HEK293T (cell line): ENCODE measurements at regions not wholly inside any gene's neighbourhood (a gene's known extent, or its start where the extent isn't known, plus 50 kb on each side); places are given as distances from the start of the nearest gene placed in this dataset.
A peak's percentile ranks its signal among the peaks of the same experiment; 100 is the strongest.

ENCODE experiments used
- CTCF ChIA-PET: fragments of 350-600 bp; formaldehyde crosslinking; extraction: SDS; loops from one replicate; lab custom pipeline; 2021; ENCODE audit warnings: antibody characterized with exemption, inconsistent platforms; lab: Yijun Ruan, JAX
- POLR2A ChIA-PET: fragments of 350-600 bp; formaldehyde crosslinking; extraction: SDS; loops from one replicate; lab custom pipeline; 2020; ENCODE audit warnings: antibody characterized with exemption, inconsistent platforms; lab: Yijun Ruan, JAX
- DNase-seq: peaks from one replicate; pipeline ENCODE4 v3.0.0; 2012; ENCODE audit warnings: mixed read lengths; ENCODE audit errors: extremely low spot score
- ARNT ChIP-seq: fragments of 450-650 bp; IDR thresholded peaks from 2 replicates; pipeline ENCODE4 v1.6.1; 2017; ENCODE audit warnings: mild to moderate bottlenecking
- BHLHE40 ChIP-seq: fragments of 450-650 bp; IDR thresholded peaks from 2 replicates; pipeline ENCODE4 v1.6.1; 2016; ENCODE audit warnings: mild to moderate bottlenecking, moderate library complexity, borderline replicate concordance
- CTBP1 ChIP-seq: fragments of 450-650 bp; IDR thresholded peaks from 2 replicates; pipeline ENCODE4 v1.6.1; 2016; ENCODE audit warnings: borderline replicate concordance
- ELF4 ChIP-seq: fragments of 450-650 bp; IDR thresholded peaks from 2 replicates; pipeline ENCODE4 v1.6.1; 2017; ENCODE audit warnings: antibody characterized with exemption
- FOXA1 ChIP-seq: fragments of 450-650 bp; IDR thresholded peaks from 2 replicates; pipeline ENCODE4 v1.6.1; 2016; ENCODE audit warnings: mild to moderate bottlenecking
- FOXK2 ChIP-seq: fragments of 450-650 bp; IDR thresholded peaks from 2 replicates; pipeline ENCODE4 v1.6.1; 2016; ENCODE audit warnings: mild to moderate bottlenecking
- FOXM1 ChIP-seq: fragments of 450-650 bp; IDR thresholded peaks from 2 replicates; pipeline ENCODE4 v1.6.1; 2017; ENCODE audit warnings: mild to moderate bottlenecking, borderline replicate concordance
- HDGF ChIP-seq: fragments of 450-650 bp; IDR thresholded peaks from 2 replicates; pipeline ENCODE4 v1.6.1; 2017; ENCODE audit warnings: antibody characterized with exemption, borderline replicate concordance
- L3MBTL2 ChIP-seq: fragments of 450-650 bp; conservative IDR thresholded peaks from 2 replicates; pipeline ENCODE4 v1.6.1; 2016; ENCODE audit warnings: mild to moderate bottlenecking
- LEF1 ChIP-seq: fragments of 450-650 bp; IDR thresholded peaks from 2 replicates; pipeline ENCODE4 v1.6.1; 2017; ENCODE audit warnings: mild to moderate bottlenecking, borderline replicate concordance
- NFRKB ChIP-seq: fragments of 450-650 bp; IDR thresholded peaks from 2 replicates; pipeline ENCODE4 v1.6.1; 2016; ENCODE audit warnings: mild to moderate bottlenecking, moderate library complexity
- PKNOX1 ChIP-seq: fragments of 450-650 bp; IDR thresholded peaks from 2 replicates; pipeline ENCODE4 v1.6.1; 2016
- SP1 ChIP-seq: fragments of 450-650 bp; IDR thresholded peaks from 2 replicates; pipeline ENCODE4 v1.6.1; 2017
- SUZ12 ChIP-seq: fragments of 450-650 bp; IDR thresholded peaks from 2 replicates; pipeline ENCODE4 v1.6.1; 2016; ENCODE audit warnings: mild to moderate bottlenecking
- TARDBP ChIP-seq: fragments of 450-650 bp; IDR thresholded peaks from 2 replicates; pipeline ENCODE4 v1.6.1; 2016
- ZNF384 ChIP-seq: fragments of 450-650 bp; IDR thresholded peaks from 2 replicates; pipeline ENCODE4 v1.6.1; 2016

GRCh38 chr12:118655588-118655987, 279.2 kb downstream of the SUDS3 start:
- ChIA-PET POLR2A (no interaction called here), CTCF (no interaction called here)
- DNase-seq = no peak
- TF ChIP-seq BHLHE40 (no peak), FOXA1 (no peak), SP1 (no peak), CTBP1 (no peak), ARNT (no peak), FOXM1 (no peak), PKNOX1 (no peak), TARDBP (no peak)

GRCh38 chr12:118680356-118680963, 300.9 kb upstream of the SRRM4 start:
- DNase-seq = no peak
- ChIA-PET CTCF (interaction anchor here (0.7 kb wide), 1 partner anchor 147 kb away, joined by 3 read pairs; no protein-coding TSS in a partner anchor), POLR2A (no interaction called here)
- no peak for TF ChIP-seq FOXA1
- no peak for TF ChIP-seq ELF4
- TF ChIP-seq FOXK2 = no peak
- TF ChIP-seq L3MBTL2 = no peak
- TF ChIP-seq SUZ12 = no peak
- no peak for TF ChIP-seq TARDBP
- TF ChIP-seq LEF1 = no peak
- TF ChIP-seq NFRKB = no peak
- no peak for TF ChIP-seq ZNF384
- no peak for TF ChIP-seq FOXM1

GRCh38 chr12:118682656-118683055, 298.7 kb upstream of the SRRM4 start:
- TF ChIP-seq FOXM1 (no peak), SUZ12 (no peak), ZNF384 (no peak), SP1 (no peak), HDGF (no peak), FOXK2 (no peak), LEF1 (no peak), BHLHE40 (no peak), ELF4 (no peak), NFRKB (no peak), L3MBTL2 (no peak), FOXA1 (no peak), PKNOX1 (no peak), CTBP1 (no peak)
- CTCF ChIA-PET = no interaction called here
- POLR2A ChIA-PET = no interaction called here
- DNase-seq = no peak

- ChIA-PET CTCF (no interaction called here), POLR2A (no interaction called here)
- peak; percentile 7 for DNase-seq
- TF ChIP-seq L3MBTL2 (no peak), PKNOX1 (peak; percentile 85), ZNF384 (no peak), BHLHE40 (no peak), ELF4 (no peak)
Observed at GRCh38 chr12:118685983-118686607, 295.2 kb upstream of the SRRM4 start.

- TF ChIP-seq ELF4 (no peak), HDGF (no peak), ZNF384 (no peak), NFRKB (no peak), FOXK2 (no peak), SUZ12 (no peak)
- ChIA-PET POLR2A (no interaction called here), CTCF (no interaction called here)
- DNase-seq = no peak
Observed at GRCh38 chr12:118689793-118690192, 291.5 kb upstream of the SRRM4 start.

GRCh38 chr12:118690506-118690905, 290.8 kb upstream of the SRRM4 start:
- ChIA-PET CTCF (no interaction called here), POLR2A (no interaction called here)
- TF ChIP-seq FOXK2 = no peak
- no peak for TF ChIP-seq HDGF
- no peak for DNase-seq
